ENCODE measurements at regions not wholly inside any gene's neighbourhood (a gene's known extent, or its start where the extent isn't known, plus 50 kb on each side); places are given as distances from the start of the nearest gene placed in this dataset.

DNA sequence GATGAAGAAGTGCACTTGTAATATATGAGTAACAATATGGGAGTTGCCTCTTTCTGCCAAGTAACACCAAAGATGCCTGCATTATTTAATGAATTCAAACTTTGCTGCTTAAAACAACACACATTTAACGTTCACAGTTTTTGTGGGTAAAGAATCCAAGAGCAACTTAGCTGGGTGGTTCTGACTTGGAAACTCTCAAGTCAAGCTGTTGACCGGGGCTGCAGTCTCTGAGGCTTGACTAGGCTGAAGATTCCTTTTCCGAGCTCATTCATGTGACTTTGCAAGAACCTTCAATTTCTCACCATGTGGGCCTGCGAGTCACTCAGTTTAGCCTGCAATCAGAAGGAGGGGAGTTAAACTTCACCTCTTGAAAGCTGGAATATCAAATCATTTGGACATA, 53.0 kb upstream of the TRPC7 start:
- no peak for TF ChIP-seq TAF1 (IDR thresholded peaks at IDR 0.05; ENCODE audit: low read depth, low read length)
- no peak for TF ChIP-seq POLR2AphosphoS5 (IDR thresholded peaks at IDR 0.05; ENCODE audit: low read depth, low read length)
- no peak for TF ChIP-seq POLR2A (IDR thresholded peaks at IDR 0.05; ENCODE audit: low read depth, low read length)

All from GM12891 (cell line).